ENCODE measurements at regions not wholly inside any gene's neighbourhood (a gene's known extent, or its start where the extent isn't known, plus 50 kb on each side); places are given as distances from the start of the nearest gene placed in this dataset.

GRCh38 chr15:53059273-53060043 lies 269.3 kb upstream of the ONECUT1 start:
- no peak for TF ChIP-seq CTCF (IDR thresholded peaks at IDR 0.05; ENCODE audit: low read depth, low read length, missing control alignments)
- DNase-seq (ENCODE audit: extremely low read depth, low read depth): no peak
- no peak overlapping the region for H3K4me3 ChIP-seq (replicated peaks; ENCODE audit: low read depth, low read length)

- no peak for TF ChIP-seq CTCF (IDR thresholded peaks at IDR 0.05; ENCODE audit: low read depth, low read length, missing control alignments)
- no peak overlapping the region for H3K4me3 ChIP-seq (replicated peaks; ENCODE audit: low read depth, low read length)
- no peak for DNase-seq (ENCODE audit: extremely low read depth, low read depth)
Observed at GRCh38 chr15:53046153-53046790, 256.1 kb upstream of the ONECUT1 start.

GRCh38 chr15:53038655-53038941 lies 248.5 kb upstream of the ONECUT1 start:
- no peak overlapping the region for H3K4me3 ChIP-seq (replicated peaks; ENCODE audit: low read depth, low read length)
- no peak for TF ChIP-seq CTCF (IDR thresholded peaks at IDR 0.05; ENCODE audit: low read depth, low read length, missing control alignments)
- no peak for DNase-seq (ENCODE audit: extremely low read depth, low read depth)

DNA sequence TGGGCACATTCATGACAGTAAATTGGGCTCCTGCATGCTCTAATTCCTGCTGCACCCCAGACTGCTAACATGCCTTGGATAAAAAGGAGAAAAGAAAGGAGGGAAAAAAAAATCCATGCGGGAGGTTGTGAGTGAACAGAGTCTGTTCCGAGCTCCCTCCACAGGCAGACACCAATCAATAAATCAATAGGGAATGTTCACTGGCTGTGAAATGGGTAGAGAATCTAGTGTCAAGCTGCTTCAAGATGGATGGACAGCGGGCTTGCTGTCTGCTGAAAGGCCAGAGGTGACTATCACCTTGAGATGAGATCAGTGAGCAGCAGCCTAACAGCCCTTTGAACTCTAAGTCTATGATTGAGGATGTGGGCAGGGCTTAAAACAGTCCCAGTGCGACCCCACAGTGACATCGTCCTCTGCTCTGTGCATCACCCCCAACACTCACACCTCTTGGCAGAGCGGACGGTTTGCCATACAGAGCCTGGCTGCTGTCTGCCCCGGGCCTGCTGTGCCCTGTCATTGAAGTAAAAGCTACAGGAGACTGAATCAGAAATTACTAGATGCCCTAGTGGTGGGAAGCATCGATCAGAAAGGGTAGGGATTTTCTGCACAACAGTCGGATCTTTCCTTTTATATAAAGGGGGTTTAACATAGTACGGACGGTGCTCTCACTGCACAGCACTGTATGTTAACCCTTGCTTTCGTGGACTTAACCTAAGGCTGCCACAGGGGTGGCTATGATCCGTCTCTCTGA lies 247.9 kb upstream of the ONECUT1 start:
- no peak for DNase-seq (ENCODE audit: extremely low read depth, low read depth)
- no peak for TF ChIP-seq CTCF (IDR thresholded peaks at IDR 0.05; ENCODE audit: low read depth, low read length, missing control alignments)
- H3K4me3 ChIP-seq (replicated peaks; ENCODE audit: low read depth, low read length): no peak overlapping the region

- no peak for TF ChIP-seq CTCF (IDR thresholded peaks at IDR 0.05; ENCODE audit: low read depth, low read length, missing control alignments)
- H3K4me3 ChIP-seq (replicated peaks; ENCODE audit: low read depth, low read length): no peak overlapping the region
- DNase-seq (ENCODE audit: extremely low read depth, low read depth): no peak
Observed at GRCh38 chr15:53036641-53037040, 246.5 kb upstream of the ONECUT1 start.

- DNase-seq (ENCODE audit: extremely low read depth, low read depth): no peak
- TF ChIP-seq CTCF (IDR thresholded peaks at IDR 0.05; ENCODE audit: low read depth, low read length, missing control alignments): no peak
- no peak overlapping the region for H3K4me3 ChIP-seq (replicated peaks; ENCODE audit: low read depth, low read length)
Observed at GRCh38 chr15:53034767-53035245, 244.7 kb upstream of the ONECUT1 start.

All from HFF-Myc (cell line).